ENCODE measurements at regions not wholly inside any gene's neighbourhood (a gene's known extent, or its start where the extent isn't known, plus 50 kb on each side); places are given as distances from the start of the nearest gene placed in this dataset.
"Not testable (repeated sequence)": the region's sequence is repeated elsewhere in the genome, so short reads cannot be mapped to it uniquely, and the experiment has no call there.

DNA sequence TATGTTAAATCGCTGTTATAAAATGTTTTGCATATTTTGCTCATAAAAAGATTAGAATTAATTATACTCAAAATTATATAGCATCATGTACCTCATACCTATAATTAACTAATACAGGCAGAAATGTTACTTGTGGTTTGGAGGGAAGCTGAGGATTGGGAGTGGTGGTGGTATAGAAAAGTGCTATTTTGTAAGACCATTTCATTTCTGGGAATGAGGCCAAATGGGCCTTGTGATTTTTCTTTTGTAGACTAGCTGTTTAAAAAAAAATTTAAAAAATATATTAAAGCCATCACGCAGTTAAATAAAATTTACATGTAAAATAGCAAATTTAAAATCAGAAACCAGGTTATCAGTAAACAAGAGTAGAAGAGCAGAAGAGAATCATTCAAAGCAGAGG, 560.8 kb upstream of the FAM98A start:
- TF ChIP-seq POLR2A (IDR thresholded peaks at IDR 0.05) (no peak), EP300 (IDR thresholded peaks at IDR 0.05) (no peak)
- TF ChIP-seq, protein P1, sequence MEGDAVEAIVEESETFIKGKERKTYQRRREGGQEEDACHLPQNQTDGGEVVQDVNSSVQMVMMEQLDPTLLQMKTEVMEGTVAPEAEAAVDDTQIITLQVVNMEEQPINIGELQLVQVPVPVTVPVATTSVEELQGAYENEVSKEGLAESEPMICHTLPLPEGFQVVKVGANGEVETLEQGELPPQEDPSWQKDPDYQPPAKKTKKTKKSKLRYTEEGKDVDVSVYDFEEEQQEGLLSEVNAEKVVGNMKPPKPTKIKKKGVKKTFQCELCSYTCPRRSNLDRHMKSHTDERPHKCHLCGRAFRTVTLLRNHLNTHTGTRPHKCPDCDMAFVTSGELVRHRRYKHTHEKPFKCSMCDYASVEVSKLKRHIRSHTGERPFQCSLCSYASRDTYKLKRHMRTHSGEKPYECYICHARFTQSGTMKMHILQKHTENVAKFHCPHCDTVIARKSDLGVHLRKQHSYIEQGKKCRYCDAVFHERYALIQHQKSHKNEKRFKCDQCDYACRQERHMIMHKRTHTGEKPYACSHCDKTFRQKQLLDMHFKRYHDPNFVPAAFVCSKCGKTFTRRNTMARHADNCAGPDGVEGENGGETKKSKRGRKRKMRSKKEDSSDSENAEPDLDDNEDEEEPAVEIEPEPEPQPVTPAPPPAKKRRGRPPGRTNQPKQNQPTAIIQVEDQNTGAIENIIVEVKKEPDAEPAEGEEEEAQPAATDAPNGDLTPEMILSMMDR (IDR thresholded peaks at IDR 0.05) = no peak
- H3K27ac ChIP-seq = no peak overlapping the region
- no peaks in the 10 kb centered on the region for H3K9me3 ChIP-seq
- no peaks in the 10 kb centered on the region for H3K4me1 ChIP-seq
- H3K36me3 ChIP-seq = no peaks in the 10 kb centered on the region
- no peak overlapping the region for H3K4me3 ChIP-seq
- no peak for DNase-seq (ENCODE audit: low spot score in 2 of 2)
- 86 to 92% methylated on average over 2 of the region's 2 CpGs for WGBS, 2 donors
- H3K27me3 ChIP-seq = no peaks in the 10 kb centered on the region

- Histone ChIP-seq H3K36me3 (no peaks in the 10 kb centered on the region), H3K27ac (no peak overlapping the region), H3K9me3 (no peaks in the 10 kb centered on the region), H3K4me3 (no peak overlapping the region), H3K4me1 (no peaks in the 10 kb centered on the region), H3K27me3 (no peaks in the 10 kb centered on the region)
- TF ChIP-seq EP300 (IDR thresholded peaks at IDR 0.05) = no peak
- no peak for TF ChIP-seq POLR2A (IDR thresholded peaks at IDR 0.05)
- TF ChIP-seq, protein P1 (IDR thresholded peaks at IDR 0.05) = no peak
- 64 to 70% methylated on average over 1 of the region's 1 CpG for WGBS, 2 donors
- DNase-seq (ENCODE audit: low spot score in 2 of 2) = no peak
Observed at GRCh38 chr2:34153484-34153883, 554.4 kb upstream of the FAM98A start.

- Histone ChIP-seq H3K4me3 (no peak overlapping the region), H3K9me3 (peaks cover 0 to 12% (median 0%) of the 10 kb centered on the region in 4 donors), H3K27ac (no peak overlapping the region), H3K27me3 (no peaks in the 10 kb centered on the region), H3K4me1 (no peaks in the 10 kb centered on the region), H3K36me3 (no peaks in the 10 kb centered on the region)
- DNase-seq (ENCODE audit: low spot score in 2 of 2) = no peak
- WGBS, 2 donors = 85% methylated on average over 8 of the region's 8 CpGs; no CpG with 5 or more reads in 1 of the 2 donors
- no peak for TF ChIP-seq POLR2A (IDR thresholded peaks at IDR 0.05)
- TF ChIP-seq EP300 (IDR thresholded peaks at IDR 0.05) = no peak
- TF ChIP-seq, protein P1 (IDR thresholded peaks at IDR 0.05) = no peak
Observed at GRCh38 chr2:34147780-34148179, 548.7 kb upstream of the FAM98A start.

DNA sequence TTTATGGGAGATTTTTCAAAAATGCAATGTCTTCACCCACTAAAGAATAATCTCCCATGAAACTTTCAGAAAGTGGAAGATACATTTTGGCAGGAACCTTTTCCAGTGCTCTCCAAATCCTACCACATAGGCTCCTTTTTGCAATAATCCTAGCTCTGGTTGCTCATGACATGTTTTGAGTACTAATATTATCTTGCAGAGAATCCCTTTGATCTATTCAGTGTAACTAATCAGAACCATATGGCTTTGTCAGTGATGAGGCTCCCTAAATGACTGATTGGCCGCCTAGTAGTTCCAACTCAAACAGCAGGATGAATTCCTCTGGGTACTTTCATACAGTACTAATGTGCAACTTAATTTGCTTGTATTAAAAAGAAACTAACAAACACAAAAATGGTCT, 544.0 kb upstream of the FAM98A start:
- no peak for DNase-seq (ENCODE audit: low spot score in 2 of 2)
- Histone ChIP-seq H3K27me3 (no peaks in the 10 kb centered on the region), H3K36me3 (no peaks in the 10 kb centered on the region), H3K4me1 (no peaks in the 10 kb centered on the region), H3K27ac (no peak overlapping the region), H3K4me3 (no peak overlapping the region), H3K9me3 (peaks cover 0 to 17% (median 0%) of the 10 kb centered on the region in 4 donors)
- 55 to 60% methylated on average over 1 of the region's 1 CpG for WGBS, 2 donors
- TF ChIP-seq, protein P1 (IDR thresholded peaks at IDR 0.05) = no peak

DNA sequence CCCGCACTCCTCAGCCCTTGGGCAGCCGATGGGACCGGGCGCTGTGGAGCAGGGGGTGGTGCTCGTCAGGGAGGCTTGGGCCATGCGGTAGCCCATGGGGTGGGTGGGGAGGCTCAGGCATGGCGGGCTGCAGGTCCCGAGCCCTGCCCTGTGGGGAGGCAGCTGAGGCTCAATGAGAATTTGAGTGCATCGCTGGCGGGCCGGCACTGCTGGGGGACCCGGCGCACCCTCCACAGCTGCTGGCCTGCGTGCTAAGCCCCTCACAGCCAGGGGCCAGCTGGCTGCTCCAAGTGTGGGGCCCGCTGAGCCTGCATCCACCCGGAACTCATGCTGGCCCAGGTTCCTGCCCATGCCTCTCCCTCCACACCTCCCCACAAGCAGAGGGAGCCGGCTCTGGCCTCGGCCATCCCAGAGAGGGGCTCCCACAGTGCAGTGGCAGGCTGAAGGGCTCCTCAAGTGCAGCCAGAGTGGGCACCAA, 543.5 kb upstream of the FAM98A start:
- H3K9me3 ChIP-seq = peaks cover 0 to 13% (median 0%) of the 10 kb centered on the region in 4 donors
- H3K27ac ChIP-seq; H3K27me3 ChIP-seq; DNase-seq (ENCODE audit: low spot score in 2 of 2); H3K4me3 ChIP-seq; H3K4me1 ChIP-seq; H3K36me3 ChIP-seq: not testable (repeated sequence)
- 95% methylated on average over 14 of the region's 18 CpGs; no CpG with 5 or more reads in 1 of the 2 donors for WGBS, 2 donors

- H3K36me3 ChIP-seq, H3K9me3 ChIP-seq: not testable (repeated sequence)
- 96 to 100% methylated on average over 7 to 24 of the region's 24 CpGs for WGBS, 2 donors
Observed at GRCh38 chr2:34133065-34133464, 534.0 kb upstream of the FAM98A start.

More at GRCh38 chr2:34133065-34133464, 534.0 kb upstream of the FAM98A start:
- H3K4me1 ChIP-seq; DNase-seq (ENCODE audit: low spot score in 2 of 2); H3K4me3 ChIP-seq; H3K27me3 ChIP-seq; H3K27ac ChIP-seq: not testable (repeated sequence)

All from tibial nerve (tissue), 4 donors.